GM18907 (cell line): ENCODE measurements at regions not wholly inside any gene's neighbourhood (a gene's known extent, or its start where the extent isn't known, plus 50 kb on each side); places are given as distances from the start of the nearest gene placed in this dataset.
"Not testable (repeated sequence)": the region's sequence is repeated elsewhere in the genome, so short reads cannot be mapped to it uniquely, and the experiment has no call there.

Source experiments
- ATAC-seq: cut with Tn5 transposase; IDR thresholded peaks from one replicate; pipeline ENCODE4 v1.9.1; 2021; ENCODE audit warnings: mild to moderate bottlenecking, moderate library complexity; ENCODE audit not compliant: unreplicated experiment

GRCh38 chr9:38259056-38259455 lies 133.4 kb upstream of the ALDH1B1 start:
- no peak for ATAC-seq

GRCh38 chr9:38257626-38258215 lies 134.8 kb upstream of the ALDH1B1 start:
- ATAC-seq: no peak

GRCh38 chr9:38256461-38256860 lies 136.0 kb upstream of the ALDH1B1 start:
- no peak for ATAC-seq

- ATAC-seq: no peak
Measured at GRCh38 chr9:38255599-38255998, 136.9 kb upstream of the ALDH1B1 start.

GRCh38 chr9:38254756-38255155 lies 137.7 kb upstream of the ALDH1B1 start:
- ATAC-seq: no peak

GRCh38 chr9:38254151-38254550 lies 138.4 kb upstream of the ALDH1B1 start:
- ATAC-seq: no peak

- no peak for ATAC-seq
Measured at GRCh38 chr9:38253200-38253599, 139.3 kb upstream of the ALDH1B1 start.

- no peak for ATAC-seq
Measured at GRCh38 chr9:38251036-38251860, 141.3 kb upstream of the ALDH1B1 start.

GRCh38 chr9:38250279-38251035 lies 142.0 kb upstream of the ALDH1B1 start:
- no peak for ATAC-seq

GRCh38 chr9:38249587-38250210 lies 142.8 kb upstream of the ALDH1B1 start:
- ATAC-seq: no peak

GRCh38 chr9:38249049-38249448 lies 143.5 kb upstream of the ALDH1B1 start:
- ATAC-seq: no peak

GRCh38 chr9:38246833-38247232 lies 145.7 kb upstream of the ALDH1B1 start:
- ATAC-seq: no peak

GRCh38 chr9:38244971-38245370 lies 147.5 kb upstream of the ALDH1B1 start:
- no peak for ATAC-seq

GRCh38 chr9:38243993-38244392 lies 148.5 kb upstream of the ALDH1B1 start:
- no peak for ATAC-seq

GRCh38 chr9:38242151-38242550 lies 150.4 kb upstream of the ALDH1B1 start:
- not testable (repeated sequence) for ATAC-seq

- ATAC-seq: no peak
Measured at GRCh38 chr9:38240051-38240450, 152.5 kb upstream of the ALDH1B1 start.

GRCh38 chr9:38235244-38235643 lies 157.3 kb upstream of the ALDH1B1 start:
- ATAC-seq: no peak

GRCh38 chr9:38234479-38235170 lies 157.9 kb upstream of the ALDH1B1 start:
- ATAC-seq: no peak

GRCh38 chr9:38233796-38234355 lies 158.6 kb upstream of the ALDH1B1 start:
- no peak for ATAC-seq

GRCh38 chr9:38233343-38233742 lies 159.2 kb upstream of the ALDH1B1 start:
- no peak for ATAC-seq
